HEK293 (cell line): ENCODE measurements at regions not wholly inside any gene's neighbourhood (a gene's known extent, or its start where the extent isn't known, plus 50 kb on each side); places are given as distances from the start of the nearest gene placed in this dataset.

Experiments
- KLF9 ChIP-seq: fragments of 450-650 bp; formaldehyde crosslinking; IDR thresholded peaks from 2 replicates; pipeline ENCODE4 v1.5.1; 2016; ENCODE audit warnings: missing biosample characterization, missing genetic modification characterization, low read depth
- MEIS1 ChIP-seq: sonication (generic); formaldehyde crosslinking; IDR thresholded peaks from 2 replicates; pipeline ENCODE4 v1.8.1; 2022; ENCODE audit warnings: missing genetic modification reagents, mild to moderate bottlenecking, borderline replicate concordance
- TCF7L2 ChIP-seq: IDR thresholded peaks from 2 replicates; pipeline ENCODE4 v1.6.1; 2011; ENCODE audit warnings: low read depth, mild to moderate bottlenecking, inconsistent platforms, low read length, moderate library complexity, borderline replicate concordance
- TRIM28 ChIP-seq: IDR thresholded peaks from 2 replicates; pipeline ENCODE4 v1.6.1; 2011; ENCODE audit warnings: low read length, control low read depth, borderline replicate concordance
- ZNF133 ChIP-seq: fragments of 450-650 bp; formaldehyde crosslinking; IDR thresholded peaks from 2 replicates; pipeline ENCODE4 v1.5.1; 2016; ENCODE audit warnings: missing biosample characterization, missing genetic modification characterization
- ZNF311 ChIP-seq: fragments of 450-650 bp; formaldehyde crosslinking; IDR thresholded peaks from 2 replicates; pipeline ENCODE4 v1.5.1; 2017; ENCODE audit warnings: missing biosample characterization, missing genetic modification characterization, borderline replicate concordance
- ZNF549 ChIP-seq: fragments of 450-650 bp; IDR thresholded peaks from 2 replicates; pipeline ENCODE4 v1.5.1; 2018; ENCODE audit warnings: missing biosample characterization, missing genetic modification characterization, mild to moderate bottlenecking, inconsistent platforms, moderate library complexity
- ZNF747 ChIP-seq: fragments of 450-650 bp; formaldehyde crosslinking; IDR thresholded peaks from 2 replicates; pipeline ENCODE4 v1.5.1; 2016; ENCODE audit warnings: missing biosample characterization, missing genetic modification characterization
- ZNF768 ChIP-seq: fragments of 450-650 bp; formaldehyde crosslinking; IDR thresholded peaks from 2 replicates; pipeline ENCODE4 v1.5.1; 2018; ENCODE audit warnings: missing biosample characterization, mild to moderate bottlenecking, missing genetic modification characterization
- ZNF776 ChIP-seq: fragments of 450-650 bp; formaldehyde crosslinking; IDR thresholded peaks from 2 replicates; pipeline ENCODE4 v1.5.0; 2017; ENCODE audit warnings: missing biosample characterization, missing genetic modification characterization, borderline replicate concordance
- ZNF785 ChIP-seq: fragments of 450-650 bp; formaldehyde crosslinking; IDR thresholded peaks from 2 replicates; pipeline ENCODE4 v1.5.1; 2016; ENCODE audit warnings: missing biosample characterization, missing genetic modification characterization
- TF ChIP-seq, protein P1 (sequence below): fragments of 450-650 bp; formaldehyde crosslinking; IDR thresholded peaks from 2 replicates; pipeline ENCODE4 v1.5.1; 2016; ENCODE audit warnings: missing biosample characterization, missing genetic modification characterization
- TF ChIP-seq, protein P2 (sequence below): fragments of 450-650 bp; formaldehyde crosslinking; IDR thresholded peaks from 2 replicates; pipeline ENCODE4 v1.5.1; 2016; ENCODE audit warnings: missing biosample characterization, missing genetic modification characterization
- TF ChIP-seq, protein P3 (sequence below): fragments of 450-650 bp; formaldehyde crosslinking; IDR thresholded peaks from 2 replicates; pipeline ENCODE4 v1.5.1; 2016; ENCODE audit warnings: missing biosample characterization, missing genetic modification characterization

DNA sequence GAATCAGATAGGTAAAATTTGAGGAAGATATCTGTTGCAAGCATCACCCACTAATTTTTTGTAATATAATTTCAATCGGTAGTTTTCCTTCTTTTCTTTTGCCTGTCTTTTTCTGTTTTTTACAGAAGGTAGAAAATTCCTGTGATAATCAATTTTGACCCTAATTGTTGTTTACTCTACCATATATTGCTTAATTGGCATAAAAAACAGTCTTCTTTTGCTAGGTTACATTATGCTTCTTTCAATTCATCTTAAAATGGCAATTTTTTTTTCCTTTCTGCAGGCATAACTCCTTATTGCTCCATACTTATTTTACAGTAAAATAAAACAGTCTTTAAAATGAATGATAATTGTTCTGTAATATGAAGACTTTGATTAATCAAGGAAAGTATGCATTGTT is 286.2 kb upstream of the LRP1B start:
- no peak for TF ChIP-seq ZNF785 (tag by site-specific recombination)
- TF ChIP-seq, protein P1, sequence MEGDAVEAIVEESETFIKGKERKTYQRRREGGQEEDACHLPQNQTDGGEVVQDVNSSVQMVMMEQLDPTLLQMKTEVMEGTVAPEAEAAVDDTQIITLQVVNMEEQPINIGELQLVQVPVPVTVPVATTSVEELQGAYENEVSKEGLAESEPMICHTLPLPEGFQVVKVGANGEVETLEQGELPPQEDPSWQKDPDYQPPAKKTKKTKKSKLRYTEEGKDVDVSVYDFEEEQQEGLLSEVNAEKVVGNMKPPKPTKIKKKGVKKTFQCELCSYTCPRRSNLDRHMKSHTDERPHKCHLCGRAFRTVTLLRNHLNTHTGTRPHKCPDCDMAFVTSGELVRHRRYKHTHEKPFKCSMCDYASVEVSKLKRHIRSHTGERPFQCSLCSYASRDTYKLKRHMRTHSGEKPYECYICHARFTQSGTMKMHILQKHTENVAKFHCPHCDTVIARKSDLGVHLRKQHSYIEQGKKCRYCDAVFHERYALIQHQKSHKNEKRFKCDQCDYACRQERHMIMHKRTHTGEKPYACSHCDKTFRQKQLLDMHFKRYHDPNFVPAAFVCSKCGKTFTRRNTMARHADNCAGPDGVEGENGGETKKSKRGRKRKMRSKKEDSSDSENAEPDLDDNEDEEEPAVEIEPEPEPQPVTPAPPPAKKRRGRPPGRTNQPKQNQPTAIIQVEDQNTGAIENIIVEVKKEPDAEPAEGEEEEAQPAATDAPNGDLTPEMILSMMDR (tag by site-specific recombination) = no peak
- TF ChIP-seq, protein P2, sequence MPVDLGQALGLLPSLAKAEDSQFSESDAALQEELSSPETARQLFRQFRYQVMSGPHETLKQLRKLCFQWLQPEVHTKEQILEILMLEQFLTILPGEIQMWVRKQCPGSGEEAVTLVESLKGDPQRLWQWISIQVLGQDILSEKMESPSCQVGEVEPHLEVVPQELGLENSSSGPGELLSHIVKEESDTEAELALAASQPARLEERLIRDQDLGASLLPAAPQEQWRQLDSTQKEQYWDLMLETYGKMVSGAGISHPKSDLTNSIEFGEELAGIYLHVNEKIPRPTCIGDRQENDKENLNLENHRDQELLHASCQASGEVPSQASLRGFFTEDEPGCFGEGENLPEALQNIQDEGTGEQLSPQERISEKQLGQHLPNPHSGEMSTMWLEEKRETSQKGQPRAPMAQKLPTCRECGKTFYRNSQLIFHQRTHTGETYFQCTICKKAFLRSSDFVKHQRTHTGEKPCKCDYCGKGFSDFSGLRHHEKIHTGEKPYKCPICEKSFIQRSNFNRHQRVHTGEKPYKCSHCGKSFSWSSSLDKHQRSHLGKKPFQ (tag by site-specific recombination) = no peak
- TF ChIP-seq, protein P3, sequence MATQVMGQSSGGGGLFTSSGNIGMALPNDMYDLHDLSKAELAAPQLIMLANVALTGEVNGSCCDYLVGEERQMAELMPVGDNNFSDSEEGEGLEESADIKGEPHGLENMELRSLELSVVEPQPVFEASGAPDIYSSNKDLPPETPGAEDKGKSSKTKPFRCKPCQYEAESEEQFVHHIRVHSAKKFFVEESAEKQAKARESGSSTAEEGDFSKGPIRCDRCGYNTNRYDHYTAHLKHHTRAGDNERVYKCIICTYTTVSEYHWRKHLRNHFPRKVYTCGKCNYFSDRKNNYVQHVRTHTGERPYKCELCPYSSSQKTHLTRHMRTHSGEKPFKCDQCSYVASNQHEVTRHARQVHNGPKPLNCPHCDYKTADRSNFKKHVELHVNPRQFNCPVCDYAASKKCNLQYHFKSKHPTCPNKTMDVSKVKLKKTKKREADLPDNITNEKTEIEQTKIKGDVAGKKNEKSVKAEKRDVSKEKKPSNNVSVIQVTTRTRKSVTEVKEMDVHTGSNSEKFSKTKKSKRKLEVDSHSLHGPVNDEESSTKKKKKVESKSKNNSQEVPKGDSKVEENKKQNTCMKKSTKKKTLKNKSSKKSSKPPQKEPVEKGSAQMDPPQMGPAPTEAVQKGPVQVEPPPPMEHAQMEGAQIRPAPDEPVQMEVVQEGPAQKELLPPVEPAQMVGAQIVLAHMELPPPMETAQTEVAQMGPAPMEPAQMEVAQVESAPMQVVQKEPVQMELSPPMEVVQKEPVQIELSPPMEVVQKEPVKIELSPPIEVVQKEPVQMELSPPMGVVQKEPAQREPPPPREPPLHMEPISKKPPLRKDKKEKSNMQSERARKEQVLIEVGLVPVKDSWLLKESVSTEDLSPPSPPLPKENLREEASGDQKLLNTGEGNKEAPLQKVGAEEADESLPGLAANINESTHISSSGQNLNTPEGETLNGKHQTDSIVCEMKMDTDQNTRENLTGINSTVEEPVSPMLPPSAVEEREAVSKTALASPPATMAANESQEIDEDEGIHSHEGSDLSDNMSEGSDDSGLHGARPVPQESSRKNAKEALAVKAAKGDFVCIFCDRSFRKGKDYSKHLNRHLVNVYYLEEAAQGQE (tag by site-specific recombination) = no peak
- TF ChIP-seq ZNF776 (tag by site-specific recombination) = no peak
- TF ChIP-seq KLF9 (tag by site-specific recombination) = no peak
- no peak for TF ChIP-seq TRIM28
- TF ChIP-seq ZNF747 (tag by site-specific recombination) = no peak
- TF ChIP-seq TCF7L2 = no peak
- TF ChIP-seq ZNF549 (tag by site-specific recombination) = no peak
- no peak for TF ChIP-seq ZNF311 (tag by site-specific recombination)
- no peak for TF ChIP-seq ZNF133 (tag by site-specific recombination)
- TF ChIP-seq MEIS1 (CRISPR knock-in tag) = no peak
- TF ChIP-seq ZNF768 (tag by site-specific recombination) = no peak
